HEK293T (cell line): ENCODE measurements at regions not wholly inside any gene's neighbourhood (a gene's known extent, or its start where the extent isn't known, plus 50 kb on each side); places are given as distances from the start of the nearest gene placed in this dataset.
"Not testable (repeated sequence)": the region's sequence is repeated elsewhere in the genome, so short reads cannot be mapped to it uniquely, and the experiment has no call there.

ENCODE experiments used
- CTCF ChIA-PET: fragments of 350-600 bp; formaldehyde crosslinking; extraction: SDS; loops from one replicate; lab custom pipeline; 2021; ENCODE audit warnings: antibody characterized with exemption, inconsistent platforms; lab: Yijun Ruan, JAX
- POLR2A ChIA-PET: fragments of 350-600 bp; formaldehyde crosslinking; extraction: SDS; loops from one replicate; lab custom pipeline; 2020; ENCODE audit warnings: antibody characterized with exemption, inconsistent platforms; lab: Yijun Ruan, JAX
- DNase-seq: peaks from one replicate; pipeline ENCODE4 v3.0.0; 2012; ENCODE audit warnings: mixed read lengths; ENCODE audit errors: extremely low spot score
- ARNT ChIP-seq: fragments of 450-650 bp; IDR thresholded peaks from 2 replicates; pipeline ENCODE4 v1.6.1; 2017; ENCODE audit warnings: mild to moderate bottlenecking
- BHLHE40 ChIP-seq: fragments of 450-650 bp; IDR thresholded peaks from 2 replicates; pipeline ENCODE4 v1.6.1; 2016; ENCODE audit warnings: mild to moderate bottlenecking, moderate library complexity, borderline replicate concordance
- CTBP1 ChIP-seq: fragments of 450-650 bp; IDR thresholded peaks from 2 replicates; pipeline ENCODE4 v1.6.1; 2016; ENCODE audit warnings: borderline replicate concordance
- ELF4 ChIP-seq: fragments of 450-650 bp; IDR thresholded peaks from 2 replicates; pipeline ENCODE4 v1.6.1; 2017; ENCODE audit warnings: antibody characterized with exemption
- FOXA1 ChIP-seq: fragments of 450-650 bp; IDR thresholded peaks from 2 replicates; pipeline ENCODE4 v1.6.1; 2016; ENCODE audit warnings: mild to moderate bottlenecking
- FOXK2 ChIP-seq: fragments of 450-650 bp; IDR thresholded peaks from 2 replicates; pipeline ENCODE4 v1.6.1; 2016; ENCODE audit warnings: mild to moderate bottlenecking
- FOXM1 ChIP-seq: fragments of 450-650 bp; IDR thresholded peaks from 2 replicates; pipeline ENCODE4 v1.6.1; 2017; ENCODE audit warnings: mild to moderate bottlenecking, borderline replicate concordance
- HDGF ChIP-seq: fragments of 450-650 bp; IDR thresholded peaks from 2 replicates; pipeline ENCODE4 v1.6.1; 2017; ENCODE audit warnings: antibody characterized with exemption, borderline replicate concordance
- L3MBTL2 ChIP-seq: fragments of 450-650 bp; conservative IDR thresholded peaks from 2 replicates; pipeline ENCODE4 v1.6.1; 2016; ENCODE audit warnings: mild to moderate bottlenecking
- LEF1 ChIP-seq: fragments of 450-650 bp; IDR thresholded peaks from 2 replicates; pipeline ENCODE4 v1.6.1; 2017; ENCODE audit warnings: mild to moderate bottlenecking, borderline replicate concordance
- NFRKB ChIP-seq: fragments of 450-650 bp; IDR thresholded peaks from 2 replicates; pipeline ENCODE4 v1.6.1; 2016; ENCODE audit warnings: mild to moderate bottlenecking, moderate library complexity
- SP1 ChIP-seq: fragments of 450-650 bp; IDR thresholded peaks from 2 replicates; pipeline ENCODE4 v1.6.1; 2017
- SUZ12 ChIP-seq: fragments of 450-650 bp; IDR thresholded peaks from 2 replicates; pipeline ENCODE4 v1.6.1; 2016; ENCODE audit warnings: mild to moderate bottlenecking
- TARDBP ChIP-seq: fragments of 450-650 bp; IDR thresholded peaks from 2 replicates; pipeline ENCODE4 v1.6.1; 2016
- ZNF384 ChIP-seq: fragments of 450-650 bp; IDR thresholded peaks from 2 replicates; pipeline ENCODE4 v1.6.1; 2016
- TF ChIP-seq, protein P1 (sequence below): fragments of 450-650 bp; IDR thresholded peaks from 2 replicates; pipeline ENCODE4 v1.6.1; 2016

DNA sequence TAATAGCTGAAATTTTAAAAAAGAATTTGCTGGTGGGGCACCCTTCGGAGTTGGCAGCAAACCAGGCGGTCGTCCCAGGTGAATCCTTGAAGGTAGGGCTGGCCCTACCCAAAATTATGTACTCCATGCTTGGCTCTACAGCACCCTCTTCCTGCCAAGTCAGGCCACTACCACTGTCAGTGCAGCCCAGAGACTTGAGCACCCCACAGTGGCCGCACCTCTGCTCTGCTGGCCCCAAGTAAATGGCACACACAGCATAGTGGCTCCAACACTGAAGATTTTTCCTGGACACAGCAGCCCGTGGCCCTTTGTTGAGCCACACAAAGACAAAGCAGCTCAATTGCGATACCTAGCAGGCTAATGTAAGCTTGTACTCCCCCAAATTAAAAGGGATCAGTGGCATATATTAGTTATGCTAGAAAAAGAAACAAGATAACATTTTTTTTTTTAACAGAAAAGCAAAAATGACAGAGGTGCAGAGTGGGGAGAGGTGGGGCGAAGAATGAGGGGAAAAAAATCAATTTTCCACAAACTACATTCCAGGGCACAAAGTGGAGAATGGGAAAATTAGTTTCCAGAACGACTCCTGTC lies 250.5 kb downstream of the UACA start:
- POLR2A ChIA-PET, result no interaction called here
- CTCF ChIA-PET, result interaction anchor here (0.6 to 1.5 kb wide), 8 partner anchors 9 to 1964 kb away, joined by 3 to 6 read pairs (median 4); no protein-coding TSS in a partner anchor
- TF ChIP-seq, protein P1, sequence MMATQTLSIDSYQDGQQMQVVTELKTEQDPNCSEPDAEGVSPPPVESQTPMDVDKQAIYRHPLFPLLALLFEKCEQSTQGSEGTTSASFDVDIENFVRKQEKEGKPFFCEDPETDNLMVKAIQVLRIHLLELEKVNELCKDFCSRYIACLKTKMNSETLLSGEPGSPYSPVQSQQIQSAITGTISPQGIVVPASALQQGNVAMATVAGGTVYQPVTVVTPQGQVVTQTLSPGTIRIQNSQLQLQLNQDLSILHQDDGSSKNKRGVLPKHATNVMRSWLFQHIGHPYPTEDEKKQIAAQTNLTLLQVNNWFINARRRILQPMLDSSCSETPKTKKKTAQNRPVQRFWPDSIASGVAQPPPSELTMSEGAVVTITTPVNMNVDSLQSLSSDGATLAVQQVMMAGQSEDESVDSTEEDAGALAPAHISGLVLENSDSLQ, result no peak
- peak; percentile 73 for DNase-seq

DNA sequence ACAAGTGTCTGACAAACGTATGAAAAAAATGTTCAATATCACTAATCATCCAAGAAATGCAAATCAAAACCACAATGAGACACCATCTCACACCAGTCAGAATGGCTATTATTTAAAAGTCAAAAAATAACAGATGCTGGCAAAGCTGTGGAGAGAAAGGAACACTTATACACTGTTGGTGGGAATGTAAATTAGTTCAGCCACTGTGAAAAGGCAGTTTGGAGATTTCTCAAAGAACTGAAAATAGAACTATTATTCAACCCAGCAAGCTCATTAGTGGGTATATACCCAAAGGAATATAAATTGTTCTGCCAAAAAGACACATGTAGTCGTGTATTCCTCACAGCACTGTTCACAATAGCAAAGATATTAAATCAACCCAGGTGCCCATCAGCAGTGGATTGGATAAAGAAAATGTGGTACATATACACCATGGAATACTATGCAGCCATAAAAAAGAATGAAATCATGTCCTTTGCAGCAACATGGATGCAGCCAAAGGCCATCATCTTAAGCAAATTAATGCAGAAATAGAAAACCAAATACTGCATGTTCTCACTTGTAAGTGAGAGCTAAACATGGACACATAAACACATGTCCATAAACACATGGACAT lies 251.3 kb downstream of the UACA start:
- CTCF ChIA-PET, result interaction anchor here (0.7 to 1.5 kb wide), 4 partner anchors 10 to 74 kb away, joined by 3 to 4 read pairs (median 3); no protein-coding TSS in a partner anchor
- POLR2A ChIA-PET, DNase-seq: not testable (repeated sequence)

DNA sequence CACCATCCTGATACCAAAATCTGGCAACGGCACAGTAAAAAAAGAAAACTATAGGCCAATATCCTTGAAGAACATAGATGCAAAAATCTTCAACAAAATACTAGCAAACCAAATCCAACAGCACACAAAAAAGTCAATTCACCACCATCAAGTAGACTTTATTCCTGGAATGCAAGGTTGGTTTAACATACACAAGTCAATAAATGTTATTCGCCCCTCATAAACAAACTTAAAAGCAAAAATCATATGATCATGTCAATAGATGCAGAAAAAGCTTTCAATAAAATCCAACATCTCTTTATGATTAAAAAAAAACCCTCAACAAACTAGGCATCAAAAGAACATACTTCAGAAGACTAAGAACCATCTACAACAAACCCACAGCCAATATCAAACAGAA lies 252.9 kb downstream of the UACA start:
- POLR2A ChIA-PET, result no interaction called here
- CTCF ChIA-PET, result interaction anchor here (0.7 kb wide), 1 partner anchor 70 kb away, joined by 6 read pairs; no protein-coding TSS in a partner anchor
- TF ChIP-seq, protein P1, result no peak
- TF ChIP-seq FOXK2, result no peak
- no peak for TF ChIP-seq SUZ12
- no peak for TF ChIP-seq FOXA1
- TF ChIP-seq ARNT, result no peak
- no peak for TF ChIP-seq L3MBTL2
- TF ChIP-seq CTBP1, result no peak
- no peak for TF ChIP-seq LEF1
- TF ChIP-seq ELF4, result no peak
- no peak for TF ChIP-seq NFRKB
- TF ChIP-seq HDGF, result no peak
- no peak for TF ChIP-seq FOXM1
- TF ChIP-seq ZNF384, result no peak
- no peak for TF ChIP-seq SP1
- no peak for DNase-seq

DNA sequence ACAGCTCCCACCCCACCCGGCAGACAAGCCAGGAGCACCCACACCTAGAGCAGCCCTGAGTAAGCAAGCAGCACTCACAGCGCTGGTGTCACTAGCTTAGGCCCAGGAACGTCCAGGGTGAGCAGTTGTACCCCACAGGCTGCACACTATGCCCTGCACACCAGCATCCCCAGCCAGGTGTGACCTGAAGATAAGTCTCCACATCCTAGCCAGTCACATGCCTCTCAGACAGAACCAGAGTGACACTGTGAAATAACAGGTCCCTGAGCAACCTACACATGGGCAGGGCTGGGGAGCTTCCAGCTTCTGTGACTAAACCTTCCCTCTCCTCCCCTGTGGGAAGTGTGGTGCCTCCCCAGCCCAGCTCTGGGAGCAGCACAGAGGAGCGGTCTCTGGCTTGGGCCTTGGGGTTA lies 253.6 kb downstream of the UACA start:
- no peak for DNase-seq
- TF ChIP-seq ARNT, result no peak
- TF ChIP-seq FOXM1, result no peak
- no peak for TF ChIP-seq ELF4
- no peak for TF ChIP-seq FOXA1
- TF ChIP-seq FOXK2, result no peak
- no peak for TF ChIP-seq SP1
- no peak for TF ChIP-seq SUZ12
- no peak for TF ChIP-seq CTBP1
- no peak for TF ChIP-seq HDGF
- TF ChIP-seq, protein P1, result no peak
- TF ChIP-seq BHLHE40, result no peak
- ChIA-PET POLR2A (interaction anchor here (0.6 to 1.6 kb wide), 2 partner anchors 10 to 13 kb away, joined by 3 to 5 read pairs; no protein-coding TSS in a partner anchor), CTCF (interaction anchor here (0.5 kb wide), 1 partner anchor 489 kb away, joined by 3 read pairs; no protein-coding TSS in a partner anchor)

DNA sequence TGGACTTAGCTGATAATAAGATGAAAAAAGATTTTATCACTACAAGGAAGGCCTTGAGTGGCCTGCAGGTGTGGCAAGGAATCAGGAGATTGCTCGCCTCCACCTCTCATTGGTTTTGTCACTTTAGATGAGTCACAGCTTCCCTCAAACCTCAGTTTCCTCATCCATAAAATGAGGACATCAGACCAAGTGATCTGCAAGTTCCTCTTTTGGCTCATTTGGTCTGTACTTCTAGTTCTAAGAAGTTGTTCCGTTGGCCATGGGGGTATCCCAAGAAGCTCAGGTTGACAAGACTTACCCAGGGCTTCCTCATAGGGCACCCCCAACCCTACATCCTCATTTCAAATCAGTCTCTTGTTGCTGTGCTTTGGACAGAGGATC lies 254.1 kb downstream of the UACA start:
- TF ChIP-seq ELF4, result no peak
- TF ChIP-seq FOXM1, result no peak
- TF ChIP-seq SUZ12, result no peak
- TF ChIP-seq TARDBP, result no peak
- no peak for TF ChIP-seq LEF1
- no peak for TF ChIP-seq L3MBTL2
- TF ChIP-seq CTBP1, result no peak
- no peak for TF ChIP-seq ZNF384
- TF ChIP-seq BHLHE40, result no peak
- TF ChIP-seq ARNT, result no peak
- ChIA-PET CTCF (interaction anchor here (0.5 to 0.6 kb wide), 3 partner anchors 28 to 490 kb away, joined by 3 read pairs; no protein-coding TSS in a partner anchor), POLR2A (interaction anchor here (0.6 to 1.7 kb wide), 4 partner anchors 9 to 17 kb away, joined by 3 to 7 read pairs (median 4); no protein-coding TSS in a partner anchor)
- no peak for DNase-seq

DNA sequence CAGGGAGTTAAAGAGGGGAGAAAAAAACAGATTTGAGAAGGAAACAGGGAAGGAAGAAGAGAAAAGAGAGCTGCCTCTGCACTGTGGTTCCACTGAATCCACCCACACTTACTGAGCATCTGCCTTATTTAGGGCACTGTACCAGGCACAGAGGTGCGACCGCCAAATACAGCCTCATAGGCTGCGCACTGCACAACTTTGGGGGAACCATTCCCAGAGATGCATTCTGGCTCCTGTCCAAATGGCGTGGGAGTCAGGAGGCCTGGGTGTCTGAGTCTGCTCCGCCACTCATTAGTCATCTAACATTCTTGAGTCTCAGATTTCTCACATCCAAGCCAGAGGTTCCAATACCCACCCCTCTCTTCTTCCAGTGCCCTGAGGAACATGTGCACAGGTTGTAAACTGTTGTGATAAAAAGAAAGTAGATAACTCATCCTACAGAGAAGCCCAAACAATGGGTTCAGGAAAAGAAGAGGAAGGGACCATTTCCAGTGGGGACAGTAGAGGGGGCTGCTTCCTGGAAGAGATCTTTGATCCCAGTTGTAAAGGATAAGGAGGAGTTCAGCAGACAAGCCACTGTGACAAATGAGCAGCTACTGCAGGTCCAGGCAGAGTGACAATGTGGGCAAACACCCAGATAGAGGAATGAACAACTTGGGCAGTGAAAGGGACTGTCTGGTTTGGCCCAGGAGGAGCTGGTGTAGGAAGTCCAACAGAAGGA lies 254.6 kb downstream of the UACA start:
- ChIA-PET POLR2A (interaction anchor here (0.6 to 1.7 kb wide), 5 partner anchors 9 to 67 kb away, joined by 3 to 7 read pairs (median 4); no protein-coding TSS in a partner anchor), CTCF (interaction anchor here (0.5 to 1.4 kb wide), 4 partner anchors 27 to 490 kb away, joined by 3 read pairs; no protein-coding TSS in a partner anchor)
- DNase-seq, result no peak
- no peak for TF ChIP-seq TARDBP
- no peak for TF ChIP-seq BHLHE40
- no peak for TF ChIP-seq SUZ12
- TF ChIP-seq HDGF, result no peak
- TF ChIP-seq L3MBTL2, result no peak
- TF ChIP-seq SP1, result no peak
- no peak for TF ChIP-seq LEF1
